HG02938 (cell line): ENCODE measurements at regions not wholly inside any gene's neighbourhood (a gene's known extent, or its start where the extent isn't known, plus 50 kb on each side); places are given as distances from the start of the nearest gene placed in this dataset.
A peak's percentile ranks its signal among the peaks of the same experiment; 100 is the strongest.

Experiments
- ATAC-seq: cut with Tn5 transposase; IDR thresholded peaks from one replicate; pipeline ENCODE4 v1.9.1; 2021; ENCODE audit warnings: mild to moderate bottlenecking, moderate library complexity; ENCODE audit not compliant: unreplicated experiment

DNA sequence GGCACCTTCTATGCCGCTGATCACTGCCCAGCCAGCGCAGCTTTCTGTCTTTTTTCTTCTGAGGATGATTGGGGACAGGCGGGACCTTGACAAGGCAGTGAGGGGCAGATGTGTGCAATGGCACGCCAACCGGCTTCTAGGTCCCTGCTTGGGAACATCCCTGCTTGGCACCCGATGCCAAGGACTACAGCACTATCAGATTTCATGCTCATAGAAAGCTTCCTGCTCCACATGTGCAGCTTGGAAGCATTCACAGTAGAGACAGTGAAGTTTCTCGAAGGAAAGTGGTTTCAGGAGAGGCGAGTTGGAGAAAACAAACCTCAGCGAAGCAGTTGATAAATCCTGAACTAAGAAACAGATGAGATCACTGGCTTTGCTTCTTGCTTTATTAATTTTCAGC is 267.5 kb upstream of the HABP2 start:
- no peak for ATAC-seq

DNA sequence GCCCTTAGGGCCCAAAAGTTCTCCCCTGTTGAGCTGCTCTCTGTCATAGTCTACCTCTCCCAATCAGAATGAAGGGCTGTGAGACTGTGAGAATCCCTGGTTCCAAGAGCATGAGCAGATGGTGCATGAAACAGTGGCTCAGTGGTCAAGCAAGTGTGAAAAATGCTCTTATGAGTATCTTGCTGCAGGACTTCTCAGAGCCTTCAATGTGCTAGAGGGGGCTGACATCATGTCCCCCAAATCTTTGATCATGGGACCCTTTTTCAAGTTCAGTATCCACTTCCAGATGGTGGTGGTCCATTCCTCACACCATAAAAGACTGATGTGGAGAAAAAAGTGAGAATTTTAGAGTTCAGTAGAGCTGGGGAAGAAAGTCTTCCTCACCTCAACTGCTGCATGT is 265.3 kb upstream of the HABP2 start:
- no peak for ATAC-seq

DNA sequence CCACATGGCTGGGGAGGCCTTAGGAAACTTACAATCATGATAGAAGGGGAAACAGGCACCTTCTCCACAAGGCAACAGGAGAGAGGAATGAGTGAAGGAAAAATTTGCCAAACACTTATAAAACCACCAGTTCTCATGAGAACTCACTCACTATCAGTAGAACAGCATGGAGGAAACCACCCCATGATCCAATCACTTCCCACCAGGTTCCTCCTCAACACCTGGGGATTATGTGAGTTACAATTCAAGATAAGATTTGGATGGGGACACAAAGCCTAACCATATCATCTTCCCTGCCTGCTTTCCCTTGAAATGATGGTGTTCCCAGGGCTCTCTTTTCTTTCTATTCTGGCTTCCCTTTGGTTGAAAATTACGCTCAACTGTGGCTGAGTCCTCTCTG is 262.7 kb upstream of the HABP2 start:
- ATAC-seq: no peak

DNA sequence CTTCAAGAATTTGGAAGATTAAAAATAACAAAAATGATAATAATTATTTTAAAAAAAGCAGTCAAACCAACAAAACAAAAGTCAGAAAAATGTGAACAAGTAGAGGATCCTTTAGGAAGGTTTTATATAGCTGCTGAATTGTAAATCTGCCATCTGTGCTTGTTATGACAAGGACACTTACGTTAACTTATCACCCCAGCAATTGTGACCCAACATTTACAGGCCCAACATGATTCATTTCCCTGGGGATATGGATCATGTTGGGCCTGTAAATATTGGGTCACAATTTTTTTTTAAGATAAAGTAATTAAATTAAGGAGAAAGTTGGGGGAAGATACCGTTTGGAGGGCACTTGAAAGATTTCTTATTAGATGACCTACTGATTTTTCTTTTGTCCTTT is 261.4 kb upstream of the HABP2 start:
- no peak for ATAC-seq

DNA sequence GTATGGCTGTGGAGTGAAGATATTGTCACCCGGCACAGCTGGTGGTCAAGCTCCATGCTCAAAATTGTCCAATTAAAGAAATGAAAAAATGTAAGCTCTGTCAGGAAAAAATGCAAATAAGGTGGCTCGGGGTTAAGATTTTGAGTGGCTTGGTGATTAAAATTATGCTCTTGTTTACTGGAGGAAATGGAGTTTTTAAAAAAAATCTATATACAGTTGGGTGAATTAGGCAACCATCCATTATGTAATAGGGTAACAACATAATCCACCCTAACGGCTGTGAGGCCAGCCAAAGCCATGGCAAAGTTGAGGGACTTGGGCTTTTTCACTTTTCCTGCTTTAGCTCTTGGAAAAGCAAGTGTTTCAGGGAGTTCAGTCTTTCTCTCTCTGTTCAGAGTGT is 260.8 kb upstream of the HABP2 start:
- ATAC-seq: no peak

DNA sequence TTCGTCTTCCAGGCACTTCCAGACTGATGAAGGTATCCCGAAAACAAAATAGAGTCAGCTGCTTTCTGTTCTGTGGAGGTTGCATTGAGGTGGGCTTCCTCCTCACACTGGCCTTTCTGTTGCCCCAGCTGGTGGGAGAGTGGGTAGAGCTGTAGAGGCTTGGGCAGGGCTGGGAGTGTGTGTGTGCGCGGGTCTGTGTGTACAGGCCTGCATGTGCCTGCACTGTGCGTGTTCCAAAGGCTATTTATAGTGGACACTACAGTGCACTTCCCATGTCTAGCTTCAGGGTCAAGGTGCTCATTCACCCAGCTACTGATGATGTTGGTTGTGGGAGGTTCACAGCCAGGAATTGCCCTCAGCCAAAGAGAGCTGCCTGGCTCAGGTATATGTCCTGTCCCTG is 260.1 kb upstream of the HABP2 start:
- no peak for ATAC-seq

DNA sequence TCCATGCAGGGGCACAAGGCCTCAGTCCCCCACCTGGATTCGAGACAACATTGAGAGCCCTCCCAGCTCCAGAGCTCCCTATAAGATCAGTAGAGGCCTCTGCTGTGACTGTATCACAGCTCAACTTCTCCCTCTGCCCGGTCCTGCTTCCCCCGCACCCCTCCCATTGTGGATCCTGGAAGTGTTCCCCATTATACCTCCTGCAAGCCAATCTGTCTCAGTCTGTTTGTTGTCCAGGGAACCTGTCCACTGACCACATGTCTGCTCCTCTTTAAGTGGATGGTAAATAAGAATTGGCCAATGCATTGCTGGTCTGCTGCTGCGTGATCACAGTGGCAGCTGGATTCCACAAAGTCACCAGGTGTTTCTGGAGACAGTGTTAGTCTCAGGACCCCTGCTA is 259.7 kb upstream of the HABP2 start:
- no peak for ATAC-seq

DNA sequence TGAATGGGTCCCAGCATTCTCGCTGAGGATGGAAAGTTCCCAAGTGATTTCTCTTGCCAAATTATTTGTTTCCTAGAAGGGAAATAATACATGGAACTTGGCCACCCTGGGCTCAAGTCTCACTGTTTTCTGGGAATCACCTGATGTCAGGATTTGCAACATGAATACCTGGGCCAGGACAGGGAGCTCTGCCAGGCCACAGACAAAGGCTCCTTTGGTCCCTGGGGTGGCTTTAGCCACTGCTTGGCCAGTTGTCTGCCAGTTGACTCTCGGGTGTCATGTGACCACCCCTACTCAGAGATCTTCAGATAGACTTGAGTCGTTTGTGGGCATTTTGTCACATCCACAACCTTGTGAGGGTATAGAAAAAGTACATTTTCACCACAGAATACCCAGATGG is 258.0 kb upstream of the HABP2 start:
- no peak for ATAC-seq

DNA sequence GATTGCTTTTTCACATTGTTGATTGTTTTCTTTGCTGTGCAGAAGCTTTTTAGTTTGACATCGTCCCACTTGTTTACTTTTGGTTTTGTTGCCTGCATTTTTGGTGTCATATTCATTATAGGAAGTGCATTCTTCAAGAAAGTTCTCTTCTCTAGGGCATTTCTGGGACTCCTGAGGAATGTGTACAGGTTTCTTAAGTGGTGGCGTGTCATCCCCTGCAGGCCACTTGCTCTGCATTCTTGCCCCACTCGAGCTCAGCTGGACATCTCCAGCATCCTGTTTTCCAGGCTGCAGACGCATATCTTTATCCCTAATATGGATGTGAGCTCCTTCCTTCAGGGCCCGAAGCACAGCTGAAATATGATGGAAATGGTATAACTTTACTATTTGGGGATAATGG is 255.6 kb upstream of the HABP2 start:
- ATAC-seq: no peak

DNA sequence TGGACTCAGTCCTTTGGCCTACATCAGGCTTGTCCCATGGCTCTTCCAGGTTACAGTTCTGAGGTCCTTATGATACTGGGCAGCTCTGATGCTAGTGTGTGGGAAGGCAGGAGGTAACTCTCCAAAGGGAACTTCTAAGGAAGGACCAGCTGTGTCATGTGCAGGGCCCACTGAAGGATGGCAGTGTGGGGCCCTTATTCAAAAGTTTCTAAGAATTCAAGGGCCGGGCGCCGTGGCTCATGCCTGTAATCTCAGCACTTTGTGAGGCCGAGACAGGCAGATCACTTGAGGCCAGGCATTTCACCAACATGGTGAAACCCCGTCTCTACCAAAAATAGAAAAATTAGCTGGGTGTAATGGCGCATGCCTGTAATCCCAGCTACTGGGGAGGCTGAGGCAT is 254.2 kb upstream of the HABP2 start:
- ATAC-seq: no peak

DNA sequence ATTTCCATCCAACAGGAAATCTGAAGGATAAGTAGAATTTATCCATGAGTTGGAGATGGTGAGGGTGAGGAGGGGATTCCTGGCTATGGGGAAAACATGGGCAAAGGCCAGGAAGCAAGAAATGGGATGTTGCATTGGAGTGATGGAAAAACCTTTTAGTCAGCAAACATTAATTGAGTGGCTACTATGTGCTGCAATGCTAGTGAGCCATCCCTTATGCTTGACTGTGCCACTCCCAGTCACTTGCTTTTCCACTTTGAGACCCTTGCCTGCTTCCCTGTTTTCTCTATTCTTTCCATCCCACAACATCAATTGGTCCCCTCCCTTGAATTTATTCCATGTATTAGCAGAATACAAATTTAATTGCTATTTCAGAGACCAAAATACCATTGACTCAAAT is 252.7 kb upstream of the HABP2 start:
- no peak for ATAC-seq

DNA sequence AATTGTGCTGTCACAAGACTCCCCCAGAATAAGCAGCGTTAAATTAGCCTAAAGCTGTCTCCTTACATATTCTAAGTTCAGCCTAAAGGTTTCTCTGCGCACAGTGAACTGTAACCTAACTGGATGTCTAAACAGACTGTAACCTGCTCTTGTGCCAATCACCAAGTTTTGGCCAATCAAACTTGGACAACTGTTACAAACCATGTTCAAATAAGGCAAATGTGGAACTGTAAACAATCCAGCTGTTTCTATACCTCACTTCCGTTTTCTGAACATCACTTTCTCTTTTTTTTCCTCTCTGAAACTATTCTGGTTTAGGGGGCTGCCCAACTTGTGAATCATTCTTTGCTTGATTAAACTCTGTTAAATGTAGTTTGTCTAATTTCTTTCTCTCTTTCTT is 252.2 kb upstream of the HABP2 start:
- peak; percentile 70 for ATAC-seq

DNA sequence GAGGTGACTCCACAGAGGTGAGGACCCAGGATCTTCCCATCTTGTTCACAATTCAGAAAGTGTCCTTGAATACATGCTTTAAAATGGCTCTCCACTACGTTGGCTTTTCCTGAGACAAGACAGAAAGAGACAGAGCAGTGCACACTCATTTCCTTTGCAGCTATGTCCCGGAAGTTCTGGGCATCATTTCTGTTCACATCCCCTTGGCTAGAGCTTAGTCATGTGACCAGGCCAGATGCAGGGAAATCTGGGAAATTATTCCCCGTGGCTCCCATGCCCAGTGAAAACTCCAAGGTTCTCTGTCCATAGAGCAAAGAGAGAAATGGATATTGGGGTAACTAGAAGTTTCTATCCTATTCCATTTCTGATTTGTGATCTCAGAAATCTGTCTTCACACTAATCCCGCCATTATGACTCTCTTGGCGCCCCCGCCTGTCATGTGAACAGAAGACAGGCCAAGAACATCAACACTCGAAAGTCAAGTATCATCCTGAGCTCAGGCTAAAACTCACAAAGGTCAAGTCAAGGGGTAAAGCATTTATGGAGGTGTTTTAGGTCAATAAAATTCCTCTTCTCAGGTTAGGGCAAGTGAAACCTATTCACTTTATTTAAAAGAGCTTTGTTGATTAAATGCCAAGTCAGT is 251.4 kb upstream of the HABP2 start:
- no peak for ATAC-seq

DNA sequence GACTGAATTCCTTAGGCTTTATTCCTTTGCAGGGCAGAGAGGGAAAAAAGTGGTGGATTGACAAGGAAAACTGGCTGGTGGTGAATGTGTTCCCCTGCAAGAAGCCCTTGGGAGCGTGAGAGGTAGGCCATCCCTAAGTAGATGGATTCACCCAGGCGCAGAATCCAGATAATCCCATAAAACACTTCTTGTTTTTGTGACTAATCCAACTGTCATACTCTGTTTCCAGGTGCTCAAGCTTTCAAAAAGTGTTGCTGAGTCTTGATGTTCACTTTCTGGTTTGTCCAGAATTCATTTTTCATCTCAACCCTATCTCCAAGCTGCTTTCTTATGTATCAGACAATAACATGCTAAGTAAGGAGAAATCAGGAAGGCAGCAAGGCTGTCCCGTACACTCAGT is 250.8 kb upstream of the HABP2 start:
- ATAC-seq: no peak

DNA sequence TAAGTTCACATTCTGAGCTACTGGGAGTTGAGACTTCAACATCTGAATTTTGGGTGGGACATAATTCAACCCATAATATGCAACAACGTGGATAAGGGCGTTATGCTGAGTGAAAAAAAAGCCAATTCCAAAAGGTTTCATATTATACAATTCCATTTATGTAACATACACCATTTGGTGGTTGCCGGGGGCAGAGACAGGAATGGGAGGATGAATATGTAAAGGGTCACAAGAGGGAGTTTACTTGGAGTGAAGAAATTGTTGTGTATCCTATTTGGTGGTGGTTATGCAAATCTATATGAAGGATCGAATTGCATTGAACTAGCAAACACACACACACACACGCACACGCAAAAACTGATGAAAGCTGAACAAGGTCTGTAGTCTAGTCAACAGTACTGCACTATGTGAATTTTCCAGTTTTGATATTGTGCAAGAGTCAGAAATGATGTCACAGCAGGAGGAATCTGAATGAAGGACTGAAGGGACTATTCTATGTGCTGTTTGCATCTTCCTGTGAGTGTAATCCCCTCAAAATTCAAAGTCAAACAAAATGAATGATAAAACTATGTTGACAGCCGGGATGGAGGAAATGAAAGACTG is 249.2 kb upstream of the HABP2 start:
- ATAC-seq: no peak

DNA sequence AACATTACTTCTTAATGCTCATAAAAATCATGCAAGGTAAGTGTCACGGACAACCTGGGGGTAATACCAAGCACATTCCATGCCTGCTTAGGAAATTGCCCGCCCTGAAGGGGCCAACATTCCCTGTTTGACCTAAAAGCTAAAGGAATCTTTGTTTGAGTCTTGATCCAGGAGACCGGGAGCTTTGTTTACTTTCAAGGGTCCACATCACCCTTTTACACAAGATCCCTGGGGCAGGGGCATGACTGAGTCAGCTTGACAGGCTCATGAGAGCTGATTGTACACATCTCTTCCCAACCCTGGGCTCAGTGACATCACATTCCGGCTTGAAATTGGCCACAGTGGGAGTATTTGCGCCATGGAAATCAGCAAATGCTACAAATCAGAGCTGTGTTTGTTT is 248.1 kb upstream of the HABP2 start:
- ATAC-seq: no peak

DNA sequence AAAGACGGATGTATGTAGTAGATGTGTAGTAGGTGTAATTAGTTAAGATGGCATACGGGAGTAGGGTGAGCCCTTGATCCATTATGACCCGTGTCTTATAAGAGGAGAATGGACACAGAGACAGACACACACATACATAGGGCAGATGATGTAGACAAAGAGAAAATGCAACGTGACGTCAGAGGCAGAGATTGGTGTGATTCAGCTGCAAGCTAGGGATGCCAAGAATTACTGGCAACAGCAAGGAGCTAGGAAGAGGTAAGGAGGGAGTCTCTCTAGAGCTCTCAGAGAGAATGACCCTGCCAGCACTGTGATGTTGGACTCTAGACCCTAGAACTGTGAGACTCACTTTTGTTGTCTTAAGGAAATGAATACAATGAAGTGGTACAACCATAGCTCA is 247.0 kb upstream of the HABP2 start:
- ATAC-seq: no peak

DNA sequence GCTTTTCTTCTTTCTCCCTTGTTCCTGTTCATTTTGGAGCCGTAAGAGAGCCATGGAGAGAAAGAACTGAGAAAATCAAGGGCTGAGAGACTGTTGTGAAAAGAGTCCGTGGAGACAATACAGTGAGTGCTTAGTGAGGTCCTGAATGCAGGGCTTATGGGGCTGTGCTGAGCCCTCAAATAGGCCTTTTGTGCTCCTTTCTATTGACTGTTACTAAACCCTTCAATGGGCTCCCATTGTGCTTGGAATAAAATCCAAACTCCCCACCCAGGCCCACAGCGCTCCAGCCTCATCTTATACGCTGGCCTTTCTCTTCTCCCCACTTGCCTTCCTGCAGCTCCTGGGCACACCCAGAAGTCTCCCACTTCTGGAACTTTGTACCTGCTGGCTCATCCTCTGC is 243.1 kb upstream of the HABP2 start:
- no peak for ATAC-seq

DNA sequence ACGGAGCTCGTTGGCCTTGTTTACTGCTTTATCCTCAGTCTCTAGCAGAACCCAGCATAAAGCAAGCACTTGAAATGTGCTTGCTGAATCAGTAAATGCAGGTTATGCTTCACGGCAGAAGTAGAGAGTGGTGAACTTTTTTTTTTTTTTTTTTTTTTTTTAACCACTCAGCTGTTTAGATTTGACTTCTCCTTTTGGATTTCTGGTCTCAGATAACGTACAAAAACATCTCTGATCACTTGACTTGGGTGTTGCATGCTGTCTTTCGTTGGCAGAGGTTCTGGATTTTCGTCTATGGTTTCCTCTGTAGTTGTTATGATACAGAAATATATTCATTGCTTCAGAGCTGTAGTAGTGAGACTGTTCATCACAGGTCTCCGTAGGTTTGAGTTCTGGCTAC is 242.5 kb upstream of the HABP2 start:
- ATAC-seq: no peak

DNA sequence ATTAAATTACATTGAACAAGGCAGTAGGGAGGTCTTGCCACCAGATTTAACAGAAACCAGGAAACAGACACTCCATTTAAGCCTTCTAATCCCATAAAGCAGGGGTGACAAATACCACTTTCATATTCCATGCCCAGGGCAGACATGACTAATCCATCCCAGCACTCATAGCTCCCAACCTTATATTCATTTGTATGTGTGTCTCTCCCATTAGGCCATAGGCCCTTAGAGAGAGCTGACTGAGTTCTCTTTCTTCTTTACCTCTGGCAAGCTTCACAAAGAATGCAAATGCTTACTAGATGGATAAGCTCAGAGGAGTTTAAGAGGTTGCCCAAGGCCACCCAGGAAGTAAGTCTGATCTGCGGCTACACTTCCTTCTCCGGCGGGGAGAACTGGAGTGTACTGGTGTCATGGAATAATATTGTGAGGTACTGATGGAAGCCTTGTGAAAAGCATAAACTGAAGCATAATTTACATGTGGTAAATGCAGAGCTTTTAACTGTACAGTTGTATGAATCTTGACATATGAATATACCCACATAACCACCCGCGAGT is 239.7 kb upstream of the HABP2 start:
- no peak for ATAC-seq

DNA sequence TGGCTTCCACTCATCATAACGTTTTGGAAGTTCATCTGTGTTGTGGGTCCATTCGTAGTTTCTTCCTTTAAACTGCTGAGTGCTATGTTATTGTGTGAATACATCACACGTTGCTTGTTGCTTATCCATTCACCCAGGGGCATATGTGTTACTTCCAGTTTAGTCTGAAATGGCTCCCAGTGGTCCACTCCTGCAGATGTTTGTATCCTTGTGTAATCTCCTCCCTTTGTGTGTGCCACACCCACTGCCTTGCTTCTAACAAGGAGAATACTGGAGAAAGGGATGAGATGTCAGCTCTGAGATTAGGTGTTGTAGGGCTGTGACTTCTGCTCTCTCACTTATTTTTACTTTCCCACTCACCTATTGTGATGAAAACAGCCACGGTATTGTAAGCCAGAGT is 239.1 kb upstream of the HABP2 start:
- no peak for ATAC-seq

DNA sequence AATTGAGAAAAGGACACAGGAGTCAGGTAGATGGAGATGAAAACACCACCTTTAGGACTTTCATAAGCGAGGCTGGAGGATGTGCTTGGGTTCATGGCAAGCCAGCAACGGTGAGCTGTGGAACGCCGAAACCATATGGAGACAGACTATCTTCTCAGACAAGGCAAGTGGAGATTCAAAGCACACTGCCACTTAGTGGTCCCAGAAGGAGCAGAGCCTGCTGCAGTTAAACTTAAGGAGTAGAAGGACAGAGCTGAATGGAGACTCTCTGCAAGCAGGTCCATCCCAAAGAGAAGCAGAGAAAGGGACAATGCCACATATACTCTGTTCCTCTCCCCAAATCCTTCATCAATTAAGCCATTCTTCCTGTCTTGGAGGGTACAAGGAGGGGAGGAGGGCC is 236.3 kb upstream of the HABP2 start:
- no peak for ATAC-seq

DNA sequence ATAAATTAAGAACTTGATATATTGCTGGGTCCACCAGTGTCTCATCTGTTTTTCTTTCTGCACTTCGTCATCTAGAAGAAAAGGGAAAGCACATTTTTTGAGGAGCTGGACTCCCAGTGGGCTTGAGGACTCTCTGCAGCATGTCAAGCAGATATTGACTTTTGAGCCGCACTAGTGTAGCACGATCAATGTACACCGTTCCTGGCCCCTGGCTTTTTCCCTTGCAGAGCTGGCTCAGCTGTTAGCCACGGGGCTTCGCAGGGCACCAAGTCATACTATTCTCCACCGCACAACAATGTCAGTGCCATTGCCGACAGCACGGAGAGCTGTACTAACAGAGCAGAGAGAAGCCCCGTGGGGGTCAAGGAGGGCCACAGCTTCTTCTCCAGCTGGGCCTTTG is 235.4 kb upstream of the HABP2 start:
- no peak for ATAC-seq
